ENCODE measurements at regions not wholly inside any gene's neighbourhood (a gene's known extent, or its start where the extent isn't known, plus 50 kb on each side); places are given as distances from the start of the nearest gene placed in this dataset.

GRCh38 chr18:11377766-11378540 is 228.6 kb upstream of the PIEZO2 start:
- TF ChIP-seq CTCF (IDR thresholded peaks at IDR 0.05) (no peak), POLR2A (IDR thresholded peaks at IDR 0.05) (no peak)

Data from thyroid gland (tissue), 4 donors.